Right cardiac atrium (tissue), 5 donors: ENCODE measurements at regions not wholly inside any gene's neighbourhood (a gene's known extent, or its start where the extent isn't known, plus 50 kb on each side); places are given as distances from the start of the nearest gene placed in this dataset.
A peak's percentile ranks its signal among the peaks of the same experiment; 100 is the strongest.

Source experiments
- ATAC-seq, 2 donors: fragments of 200-7000 bp; cut with Tn5 transposase; one replicate each; pipeline versions ENCODE4 v1.8.0 to v1.9.1; 2020; ENCODE audit warnings: moderate library complexity in 2 of 2, mild to moderate bottlenecking in 1 of 2
- DNase-seq, 3 donors: peaks; one replicate each; pipeline ENCODE4 v3.0.0-alpha.2; 2020
- H3K27ac ChIP-seq: one replicate; pipeline ENCODE4 v1.5.1; 2013; ENCODE audit warnings: mild to moderate bottlenecking, low read length, control low read depth, moderate library complexity
- H3K27me3 ChIP-seq: one replicate; pipeline ENCODE4 v1.6.1; 2013; ENCODE audit not compliant: control insufficient read depth, insufficient read depth
- H3K4me1 ChIP-seq: one replicate; pipeline ENCODE4 v1.6.1; 2013; ENCODE audit warnings: low read length; ENCODE audit not compliant: control insufficient read depth, insufficient read depth
- H3K4me3 ChIP-seq: one replicate; pipeline ENCODE4 v1.5.1; 2013; ENCODE audit warnings: low read length, control low read depth
- H3K9me3 ChIP-seq: one replicate; pipeline ENCODE4 v1.6.1; 2013; ENCODE audit warnings: low read length; ENCODE audit not compliant: control insufficient read depth
- WGBS: extraction: QIAGEN DNeasy Blood & Tissue Kit; methylation state at CpG from one replicate; pipeline ENCODE4 v1.1.7; 2013; 5-methylcytosine and 5-hydroxymethylcytosine counted together
- intact Hi-C, 4 donors: fragments of 100-400 bp; cut with DNase I; formaldehyde crosslinking; loops; one replicate each; pipeline versions ENCODE4 v1.11.0 to v1.14.0; 2022 to 2023
- donor health status: healthy with polysubstance abuse.
- donor health status: DM: no; HTN: yes; CAD: no.
- donor health status: DM: no; HTN: no; CAD: no.
- donor health status: DM: no; HTN: yes; CAD: no; lungs with severe emphysema.
- donor health status: DM: yes; HTN: yes; CAD: no.

DNA sequence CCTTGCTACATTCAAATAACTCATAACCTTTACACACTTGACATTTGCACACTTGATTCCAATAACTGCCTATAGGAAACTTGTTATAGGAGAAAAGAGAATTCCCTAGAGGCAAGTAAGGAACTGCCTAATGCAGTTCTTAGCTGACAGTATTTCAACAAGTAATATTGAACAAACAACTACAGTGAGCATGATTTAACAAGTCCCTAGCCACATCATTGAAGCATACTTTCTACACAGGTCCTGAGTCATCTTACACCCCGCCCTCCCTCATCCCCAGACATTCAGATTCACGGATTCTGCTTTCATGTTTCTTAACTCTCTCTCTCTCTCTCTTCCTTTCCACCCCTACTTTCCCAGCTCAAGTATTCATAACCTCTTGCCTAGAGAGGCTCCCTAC, 153.5 kb downstream of the LSM5 start:
- no peak for ATAC-seq
- no peak overlapping the region for H3K4me3 ChIP-seq
- no peaks in the 10 kb centered on the region for H3K4me1 ChIP-seq
- no peaks in the 10 kb centered on the region for H3K27me3 ChIP-seq
- no peak overlapping the region for H3K27ac ChIP-seq
- H3K9me3 ChIP-seq, result no peaks in the 10 kb centered on the region
- no peak for DNase-seq
- 78% methylated on average over 2 of the region's 2 CpGs for whole genome bisulfite sequencing
- intact Hi-C loops, result no loop called here

- H3K27ac ChIP-seq, result no peak overlapping the region
- H3K9me3 ChIP-seq, result no peaks in the 10 kb centered on the region
- DNase-seq (no peak), ATAC-seq (peak; percentile 26 to 54)
- no peaks in the 10 kb centered on the region for H3K4me1 ChIP-seq
- intact Hi-C loops, result no loop called here
- WGBS, result 55% methylated on average over 1 of the region's 1 CpG
- H3K27me3 ChIP-seq, result no peaks in the 10 kb centered on the region
- H3K4me3 ChIP-seq, result no peak overlapping the region
These were observed 155.1 kb downstream of the LSM5 start for GRCh38 chr7:32335107-32335506.

DNA sequence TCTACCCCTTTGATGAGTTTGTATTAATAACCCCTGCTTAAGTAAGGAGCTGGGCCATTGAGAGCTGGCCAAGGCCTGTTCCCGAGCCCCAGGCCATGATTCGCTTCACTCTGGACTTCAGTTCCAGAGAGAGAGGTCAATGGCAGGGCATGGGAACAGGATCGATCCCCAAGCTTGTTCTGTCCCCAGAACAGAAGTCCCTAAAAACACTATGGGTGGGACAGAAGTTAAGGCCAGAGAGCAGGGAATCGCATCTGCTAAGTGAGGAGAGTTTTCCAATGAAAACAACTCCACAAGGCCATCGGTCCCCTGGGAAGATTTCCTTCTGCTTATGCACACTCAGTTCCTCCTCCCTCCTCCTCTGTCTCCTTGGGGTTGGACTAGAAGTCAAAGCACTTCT, 159.6 kb downstream of the LSM5 start:
- intact Hi-C loops, result no loop called here
- peak; percentile 59 to 80 for ATAC-seq
- Histone ChIP-seq H3K4me1 (no peaks in the 10 kb centered on the region), H3K27ac (no peak overlapping the region), H3K9me3 (no peaks in the 10 kb centered on the region), H3K4me3 (no peak overlapping the region), H3K27me3 (no peaks in the 10 kb centered on the region)
- WGBS, result 55% methylated on average over 5 of the region's 5 CpGs
- peak in 2 of 3 donors; percentile 70 to 71 for DNase-seq

DNA sequence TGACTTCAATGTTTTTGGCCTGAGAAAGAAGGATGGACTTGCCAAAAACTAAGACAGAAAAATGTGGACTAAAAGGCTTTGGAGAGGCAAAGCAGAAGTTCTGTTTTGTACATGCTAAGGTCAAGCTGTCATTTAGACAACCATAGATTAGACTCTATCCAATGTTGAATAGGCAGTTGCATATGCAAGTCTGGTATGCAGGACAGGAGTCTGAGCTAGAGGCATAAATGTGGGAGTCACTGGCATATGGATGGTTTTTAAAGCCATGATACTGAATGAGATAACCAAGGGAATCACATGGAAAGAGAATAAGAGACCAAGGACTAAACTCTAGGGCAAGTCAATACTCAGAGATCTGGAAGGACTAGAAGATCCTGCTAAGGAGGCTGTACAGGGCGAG, 164.1 kb downstream of the LSM5 start:
- intact Hi-C loops, result no loop called here
- H3K4me1 ChIP-seq, result no peaks in the 10 kb centered on the region
- H3K9me3 ChIP-seq, result no peaks in the 10 kb centered on the region
- ATAC-seq, result no peak
- H3K27ac ChIP-seq, result no peak overlapping the region
- no peak for DNase-seq
- H3K4me3 ChIP-seq, result no peak overlapping the region
- WGBS, result 51% methylated on average over 1 of the region's 1 CpG
- H3K27me3 ChIP-seq, result no peaks in the 10 kb centered on the region

GRCh38 chr7:32323712-32324111, 166.5 kb downstream of the LSM5 start:
- H3K9me3 ChIP-seq, result no peaks in the 10 kb centered on the region
- no peaks in the 10 kb centered on the region for H3K27me3 ChIP-seq
- H3K4me1 ChIP-seq, result no peaks in the 10 kb centered on the region
- H3K4me3 ChIP-seq, result no peak overlapping the region
- no peak overlapping the region for H3K27ac ChIP-seq
- ATAC-seq (no peak), DNase-seq (no peak)
- intact Hi-C loops, result no loop called here
- 81% methylated on average over 3 of the region's 3 CpGs for WGBS

DNA sequence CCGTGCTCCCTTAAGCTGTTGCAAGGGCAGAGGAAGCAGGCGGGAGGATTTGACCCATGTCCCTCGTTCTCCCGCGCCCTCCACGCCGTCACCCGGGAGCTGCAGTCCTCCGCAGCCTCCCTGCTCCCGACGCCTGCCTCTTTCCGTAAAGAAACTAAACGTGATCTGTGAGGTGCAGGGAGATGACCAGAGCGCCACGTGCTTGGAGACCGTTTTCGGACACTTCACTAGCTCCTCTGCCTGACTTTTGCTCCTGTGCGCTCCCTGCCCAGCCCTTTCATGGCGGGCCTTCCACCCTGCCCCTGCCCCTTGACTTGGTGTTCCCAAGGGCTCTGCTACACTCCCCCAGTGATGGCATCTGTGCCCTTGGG, 171.2 kb downstream of the LSM5 start:
- H3K27me3 ChIP-seq, result no peaks in the 10 kb centered on the region
- intact Hi-C loops, result no loop called here
- no peaks in the 10 kb centered on the region for H3K4me1 ChIP-seq
- DNase-seq, result peak in 1 of 3 donors; percentile 40
- peak overlapping the region; percentile 28 for H3K4me3 ChIP-seq
- ATAC-seq, result peak; percentile 41 to 65
- WGBS, result 25% methylated on average over 19 of the region's 19 CpGs
- H3K27ac ChIP-seq, result no peak overlapping the region
- no peaks in the 10 kb centered on the region for H3K9me3 ChIP-seq

- intact Hi-C loops, result no loop called here
- WGBS, result 19% methylated on average over 36 of the region's 36 CpGs
- ATAC-seq, result peak; percentile 74 to 88
These were observed 171.7 kb downstream of the LSM5 start for GRCh38 chr7:32318300-32319011.

DNA sequence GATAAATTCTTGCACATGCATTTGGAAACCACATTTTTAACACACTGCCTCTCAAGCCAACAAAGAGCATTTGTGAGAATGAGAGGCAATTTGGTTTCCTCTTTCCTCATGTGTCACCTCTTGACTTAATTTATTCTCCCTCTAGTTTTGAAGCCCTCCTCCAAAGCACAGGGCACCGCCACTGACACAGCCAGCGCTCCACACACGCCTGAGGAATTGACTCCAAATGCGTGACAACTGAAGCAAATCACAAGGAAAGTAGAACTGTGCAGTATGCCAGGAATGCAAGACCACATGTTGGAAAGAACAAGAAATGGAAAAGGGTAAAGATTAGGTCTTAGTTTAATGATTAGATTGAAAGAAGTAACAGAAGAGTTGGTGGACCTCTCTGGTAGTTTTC, 173.3 kb downstream of the LSM5 start:
- intact Hi-C loops, result no loop called here
- H3K9me3 ChIP-seq, result no peaks in the 10 kb centered on the region
- no peak overlapping the region for H3K4me3 ChIP-seq
- H3K27me3 ChIP-seq, result no peaks in the 10 kb centered on the region
- DNase-seq (no peak), ATAC-seq (no peak)
- no peak overlapping the region for H3K27ac ChIP-seq
- WGBS, result 73% methylated on average over 4 of the region's 4 CpGs
- H3K4me1 ChIP-seq, result no peaks in the 10 kb centered on the region

More at GRCh38 chr7:32318300-32319011, 171.7 kb downstream of the LSM5 start:
- H3K27ac ChIP-seq, result no peak overlapping the region
- no peaks in the 10 kb centered on the region for H3K27me3 ChIP-seq
- H3K4me1 ChIP-seq, result no peaks in the 10 kb centered on the region
- H3K9me3 ChIP-seq, result no peaks in the 10 kb centered on the region
- peak; percentile 39 to 82 (median 66) for DNase-seq
- peak overlapping the region; percentile 28 for H3K4me3 ChIP-seq

GRCh38 chr7:32314761-32315160, 175.4 kb downstream of the LSM5 start:
- Histone ChIP-seq H3K4me1 (no peaks in the 10 kb centered on the region), H3K4me3 (no peak overlapping the region), H3K27me3 (no peaks in the 10 kb centered on the region), H3K27ac (no peak overlapping the region), H3K9me3 (no peaks in the 10 kb centered on the region)
- DNase-seq, result no peak
- ATAC-seq, result no peak
- WGBS, result 84% methylated on average over 2 of the region's 2 CpGs
- intact Hi-C loops, result no loop called here

- H3K9me3 ChIP-seq, result no peaks in the 10 kb centered on the region
- H3K27ac ChIP-seq, result no peak overlapping the region
- H3K27me3 ChIP-seq, result peaks cover 2% of the 10 kb centered on the region
These were observed 188.8 kb downstream of the LSM5 start for GRCh38 chr7:32301427-32301826.

GRCh38 chr7:32299133-32299702, 191.0 kb downstream of the LSM5 start:
- DNase-seq (peak; percentile 81 to 94 (median 85)), ATAC-seq (peak; percentile 83 to 86)
- no peak overlapping the region for H3K27ac ChIP-seq
- H3K9me3 ChIP-seq, result no peaks in the 10 kb centered on the region
- H3K27me3 ChIP-seq, result peaks cover 2% of the 10 kb centered on the region
- intact Hi-C loops, result loop anchor here in 1 of 4 donors (10.0 kb wide), 1 partner anchor 84 kb away; no protein-coding TSS in a partner anchor
- H3K4me3 ChIP-seq, result peak overlapping the region; percentile 59
- WGBS, result 17% methylated on average over 17 of the region's 17 CpGs
- H3K4me1 ChIP-seq, result no peaks in the 10 kb centered on the region

More at GRCh38 chr7:32301427-32301826, 188.8 kb downstream of the LSM5 start:
- 85% methylated on average over 3 of the region's 3 CpGs for WGBS
- no peak overlapping the region for H3K4me3 ChIP-seq
- ATAC-seq (no peak), DNase-seq (no peak)
- no peaks in the 10 kb centered on the region for H3K4me1 ChIP-seq
- intact Hi-C loops, result no loop called here
